ENCODE measurements at regions not wholly inside any gene's neighbourhood (a gene's known extent, or its start where the extent isn't known, plus 50 kb on each side); places are given as distances from the start of the nearest gene placed in this dataset.

DNA sequence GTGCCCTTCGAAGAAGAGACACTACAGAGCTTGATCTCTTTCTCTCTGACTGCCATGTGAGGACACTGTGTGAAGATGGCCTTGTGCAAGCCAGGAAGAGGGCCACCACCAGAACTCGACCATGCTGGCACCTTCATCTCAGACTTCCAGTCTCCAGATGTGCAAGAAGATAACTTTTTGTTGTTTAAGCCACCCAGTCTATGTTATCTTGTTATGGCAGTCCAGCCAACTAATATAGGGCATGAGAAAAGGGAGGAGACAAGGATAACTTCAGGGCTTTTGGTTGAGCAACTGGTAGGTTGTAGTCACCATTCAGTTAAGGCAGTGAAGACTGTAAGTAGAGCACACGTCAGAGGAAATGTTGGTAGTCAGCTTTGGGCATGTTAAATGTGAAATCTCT, 515.5 kb downstream of the CSNK1G3 start:
- H3K9ac ChIP-seq (ENCODE audit: extremely low read depth, insufficient read length, low read length): no peak overlapping the region
- no peak overlapping the region for H3K27ac Mint-ChIP-seq
- WGBS (ENCODE audit: extremely low coverage, insufficient read length, low lambda C conversion rate): no CpG with 5 or more reads among the region's 3 CpGs

More for the DNA sequence above, 515.5 kb downstream of the CSNK1G3 start:
- no peaks in the 10 kb centered on the region for H3K9me3 Mint-ChIP-seq
- no peak overlapping the region for H3K4me3 Mint-ChIP-seq
- Histone ChIP-seq H3K4me1 (ENCODE audit: insufficient read depth, low read length) (no peaks in the 10 kb centered on the region; the same call in 1 of the 2 replicates), H3K4me2 (ENCODE audit: insufficient read depth, insufficient read length, low read length) (no peak overlapping the region), H3K23ac (ENCODE audit: insufficient read length, low read depth, low read length) (no peak overlapping the region), H3K14ac (ENCODE audit: insufficient read depth, low read length) (no peak overlapping the region), H3K79me1 (ENCODE audit: insufficient read depth, low read depth, low read length, poor library complexity, severe bottlenecking) (no peaks in the 10 kb centered on the region), H3K56ac (ENCODE audit: insufficient read length, low read depth, low read length) (no peak overlapping the region), H3K23me2 (ENCODE audit: insufficient read length, low read depth, low read length, poor library complexity, severe bottlenecking) (no peaks in the 10 kb centered on the region), H3K27me3 (ENCODE audit: insufficient read depth, low read length) (no peaks in the 10 kb centered on the region), H4K5ac (ENCODE audit: insufficient read length, low read depth, low read length) (no peak overlapping the region), H2BK5ac (ENCODE audit: insufficient read length, low read length) (no peak overlapping the region), H2BK20ac (ENCODE audit: low read depth, low read length, poor library complexity, severe bottlenecking) (no peak overlapping the region), H2BK12ac (ENCODE audit: insufficient read length, low read depth, low read length) (no peak overlapping the region), H4K20me1 (ENCODE audit: control insufficient read depth, insufficient read depth, insufficient read length) (no peaks in the 10 kb centered on the region), H2BK15ac (ENCODE audit: low read depth, low read length) (no peak overlapping the region), H3K4ac (ENCODE audit: low read depth, low read length) (no peak overlapping the region), H2AFZ (ENCODE audit: low read length) (no peak overlapping the region), H3T11ph (ENCODE audit: low read length) (no peak overlapping the region), H3K18ac (ENCODE audit: insufficient read length, low read depth, low read length) (no peak overlapping the region), H3K79me2 (ENCODE audit: insufficient read depth, low read length) (0 out of 2 replicates have a peak, but pooled peaks cover 2% of the 10 kb centered on the region), H4K91ac (ENCODE audit: insufficient read length, low read depth, low read length) (no peak overlapping the region), H3K9me3 (ENCODE audit: control insufficient read depth, low read depth, low read length) (no peaks in the 10 kb centered on the region), H3K27ac (ENCODE audit: insufficient read length, low read depth, low read length) (no peak overlapping the region), H4K8ac (replicated peaks; ENCODE audit: insufficient read length, low read depth, low read length) (no peak overlapping the region), H2BK120ac (ENCODE audit: low read depth, low read length, poor library complexity, severe bottlenecking) (no peak overlapping the region), H2AK5ac (ENCODE audit: insufficient read length, low read length) (no peak overlapping the region)
- TF ChIP-seq, protein P1, sequence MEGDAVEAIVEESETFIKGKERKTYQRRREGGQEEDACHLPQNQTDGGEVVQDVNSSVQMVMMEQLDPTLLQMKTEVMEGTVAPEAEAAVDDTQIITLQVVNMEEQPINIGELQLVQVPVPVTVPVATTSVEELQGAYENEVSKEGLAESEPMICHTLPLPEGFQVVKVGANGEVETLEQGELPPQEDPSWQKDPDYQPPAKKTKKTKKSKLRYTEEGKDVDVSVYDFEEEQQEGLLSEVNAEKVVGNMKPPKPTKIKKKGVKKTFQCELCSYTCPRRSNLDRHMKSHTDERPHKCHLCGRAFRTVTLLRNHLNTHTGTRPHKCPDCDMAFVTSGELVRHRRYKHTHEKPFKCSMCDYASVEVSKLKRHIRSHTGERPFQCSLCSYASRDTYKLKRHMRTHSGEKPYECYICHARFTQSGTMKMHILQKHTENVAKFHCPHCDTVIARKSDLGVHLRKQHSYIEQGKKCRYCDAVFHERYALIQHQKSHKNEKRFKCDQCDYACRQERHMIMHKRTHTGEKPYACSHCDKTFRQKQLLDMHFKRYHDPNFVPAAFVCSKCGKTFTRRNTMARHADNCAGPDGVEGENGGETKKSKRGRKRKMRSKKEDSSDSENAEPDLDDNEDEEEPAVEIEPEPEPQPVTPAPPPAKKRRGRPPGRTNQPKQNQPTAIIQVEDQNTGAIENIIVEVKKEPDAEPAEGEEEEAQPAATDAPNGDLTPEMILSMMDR (conservative IDR thresholded peaks at IDR 0.05): no peak
- DNase-seq: no peak
- H3K4me1 Mint-ChIP-seq: peaks cover 23 to 25% of the 10 kb centered on the region in 2 experiments
- no peaks in the 10 kb centered on the region for H3K27me3 Mint-ChIP-seq (ENCODE audit: low read depth)
- H3K36me3 Mint-ChIP-seq (ENCODE audit: insufficient read depth in 1 of 3, low read depth in 3 of 3): no peaks in the 10 kb centered on the region
